Type B pancreatic cell (in vitro differentiated cells): ENCODE measurements at regions not wholly inside any gene's neighbourhood (a gene's known extent, or its start where the extent isn't known, plus 50 kb on each side); places are given as distances from the start of the nearest gene placed in this dataset.

Experiments used
- DNase-seq: peaks from one replicate; pipeline ENCODE4 v3.0.0; 2021; ENCODE audit warnings: mixed read lengths; ENCODE audit not compliant: unreplicated experiment; ENCODE audit errors: extremely low spot score
- H3K27ac Mint-ChIP-seq: 2 replicates; pipeline ENCODE4 v1.8.0; 2021; ENCODE audit warnings: mild to moderate bottlenecking, mixed read lengths
- H3K27me3 Mint-ChIP-seq: 2 replicates; pipeline ENCODE4 v1.8.0; 2021; ENCODE audit warnings: mixed read lengths
- H3K36me3 Mint-ChIP-seq: 2 replicates; pipeline ENCODE4 v1.8.0; 2021; ENCODE audit warnings: mixed read lengths
- H3K4me1 Mint-ChIP-seq: one replicate; pipeline ENCODE4 v1.8.0; 2021; ENCODE audit warnings: mixed read lengths; ENCODE audit not compliant: unreplicated experiment
- H3K4me3 Mint-ChIP-seq: 2 replicates; pipeline ENCODE4 v1.8.0; 2021; ENCODE audit warnings: mild to moderate bottlenecking, mixed read lengths
- H3K9me3 Mint-ChIP-seq: 2 replicates; pipeline ENCODE4 v1.8.0; 2021; ENCODE audit warnings: mixed read lengths
- TF ChIP-seq, protein P1 (sequence below): fragments of 200-600 bp; sonication (generic); conservative IDR thresholded peaks from 2 replicates; pipeline ENCODE4 v1.5.0; 2021; ENCODE audit warnings: antibody characterized with exemption, mild to moderate bottlenecking

DNA sequence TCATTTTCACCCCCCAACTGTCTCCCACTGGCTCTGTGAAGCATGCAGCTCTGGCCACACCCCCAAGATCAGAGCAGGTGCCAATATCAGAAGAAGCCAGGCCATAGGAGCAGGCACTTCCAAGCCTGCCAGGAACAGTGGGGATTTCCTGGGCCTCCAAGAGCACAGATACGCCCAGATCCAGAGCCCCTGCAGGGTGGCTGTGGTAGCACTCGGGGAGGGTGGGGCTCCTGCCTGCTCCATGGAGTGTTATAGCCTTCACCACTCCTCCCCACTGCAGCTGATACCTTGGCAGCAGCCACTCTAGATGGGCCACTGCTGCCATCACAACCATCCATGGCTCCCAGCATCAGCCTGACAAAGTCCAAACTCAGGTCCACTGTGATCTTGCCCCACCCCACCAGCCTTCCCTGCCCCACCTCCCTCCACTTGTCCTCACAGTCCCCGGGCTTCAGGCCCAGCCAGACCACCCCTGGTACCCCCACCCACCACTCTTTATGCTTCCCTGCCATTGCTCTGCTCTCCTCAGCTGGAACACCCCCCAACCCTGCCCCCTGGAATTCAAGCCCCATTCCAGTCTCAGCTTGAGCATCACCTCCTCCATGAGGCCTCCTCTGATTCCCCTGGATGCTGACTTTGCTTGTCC, 448.3 kb downstream of the MATN1 start:
- peaks cover 4% of the 10 kb centered on the region for H3K4me1 Mint-ChIP-seq

DNA sequence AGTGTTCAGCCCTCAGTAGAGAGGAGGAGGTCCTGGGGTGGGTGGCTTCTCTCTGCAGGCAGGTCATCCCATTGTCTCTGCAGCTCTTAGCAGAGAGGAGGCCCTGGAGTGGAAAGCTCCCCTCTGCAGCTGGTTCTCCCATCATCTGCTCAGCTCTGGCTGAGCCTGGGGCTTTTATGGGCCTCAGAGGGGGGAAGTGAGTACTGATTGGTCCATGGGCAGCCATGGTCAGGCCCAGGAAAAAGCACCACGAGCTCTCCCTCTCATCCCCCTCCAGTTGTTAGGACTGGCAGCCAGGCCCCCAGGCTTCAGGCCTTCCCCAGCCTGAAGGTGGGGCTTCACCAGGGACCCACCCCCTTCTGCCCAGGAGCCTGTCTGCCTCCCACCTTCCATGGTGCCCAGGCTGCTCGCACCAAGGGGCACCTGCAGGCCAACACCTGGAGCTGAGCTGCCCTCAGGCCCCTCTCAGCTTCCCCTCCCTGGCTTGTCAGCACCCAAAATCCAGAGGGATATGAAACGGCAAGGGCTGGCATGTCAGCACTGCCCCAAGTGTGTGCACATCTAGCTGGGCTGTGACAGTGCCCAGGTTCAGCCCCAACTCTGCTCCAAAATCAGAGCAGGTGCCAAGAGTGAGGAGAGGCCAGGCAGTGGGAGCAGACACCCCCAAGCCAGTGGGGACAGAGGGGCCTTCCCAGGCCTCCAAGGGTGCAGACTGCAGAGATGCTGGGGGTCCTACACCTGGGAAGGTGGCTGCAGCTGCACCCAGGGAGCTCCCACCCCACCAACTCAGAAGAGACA, 449.0 kb downstream of the MATN1 start:
- H3K4me3 Mint-ChIP-seq, result no peak overlapping the region
- H3K4me1 Mint-ChIP-seq, result peaks cover 4% of the 10 kb centered on the region
- TF ChIP-seq, protein P1, sequence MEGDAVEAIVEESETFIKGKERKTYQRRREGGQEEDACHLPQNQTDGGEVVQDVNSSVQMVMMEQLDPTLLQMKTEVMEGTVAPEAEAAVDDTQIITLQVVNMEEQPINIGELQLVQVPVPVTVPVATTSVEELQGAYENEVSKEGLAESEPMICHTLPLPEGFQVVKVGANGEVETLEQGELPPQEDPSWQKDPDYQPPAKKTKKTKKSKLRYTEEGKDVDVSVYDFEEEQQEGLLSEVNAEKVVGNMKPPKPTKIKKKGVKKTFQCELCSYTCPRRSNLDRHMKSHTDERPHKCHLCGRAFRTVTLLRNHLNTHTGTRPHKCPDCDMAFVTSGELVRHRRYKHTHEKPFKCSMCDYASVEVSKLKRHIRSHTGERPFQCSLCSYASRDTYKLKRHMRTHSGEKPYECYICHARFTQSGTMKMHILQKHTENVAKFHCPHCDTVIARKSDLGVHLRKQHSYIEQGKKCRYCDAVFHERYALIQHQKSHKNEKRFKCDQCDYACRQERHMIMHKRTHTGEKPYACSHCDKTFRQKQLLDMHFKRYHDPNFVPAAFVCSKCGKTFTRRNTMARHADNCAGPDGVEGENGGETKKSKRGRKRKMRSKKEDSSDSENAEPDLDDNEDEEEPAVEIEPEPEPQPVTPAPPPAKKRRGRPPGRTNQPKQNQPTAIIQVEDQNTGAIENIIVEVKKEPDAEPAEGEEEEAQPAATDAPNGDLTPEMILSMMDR, result no peak
- H3K36me3 Mint-ChIP-seq, result no peaks in the 10 kb centered on the region
- peaks cover 21% of the 10 kb centered on the region for H3K27me3 Mint-ChIP-seq
- peak; percentile 62 for DNase-seq
- H3K27ac Mint-ChIP-seq, result no peak overlapping the region
- H3K9me3 Mint-ChIP-seq, result no peaks in the 10 kb centered on the region

More for the DNA sequence above, 448.3 kb downstream of the MATN1 start:
- DNase-seq, result peak; percentile 49
- TF ChIP-seq, protein P1, result no peak
- no peaks in the 10 kb centered on the region for H3K36me3 Mint-ChIP-seq
- peaks cover 17% of the 10 kb centered on the region for H3K27me3 Mint-ChIP-seq
- H3K4me3 Mint-ChIP-seq, result no peak overlapping the region
- no peak overlapping the region for H3K27ac Mint-ChIP-seq
- no peaks in the 10 kb centered on the region for H3K9me3 Mint-ChIP-seq

DNA sequence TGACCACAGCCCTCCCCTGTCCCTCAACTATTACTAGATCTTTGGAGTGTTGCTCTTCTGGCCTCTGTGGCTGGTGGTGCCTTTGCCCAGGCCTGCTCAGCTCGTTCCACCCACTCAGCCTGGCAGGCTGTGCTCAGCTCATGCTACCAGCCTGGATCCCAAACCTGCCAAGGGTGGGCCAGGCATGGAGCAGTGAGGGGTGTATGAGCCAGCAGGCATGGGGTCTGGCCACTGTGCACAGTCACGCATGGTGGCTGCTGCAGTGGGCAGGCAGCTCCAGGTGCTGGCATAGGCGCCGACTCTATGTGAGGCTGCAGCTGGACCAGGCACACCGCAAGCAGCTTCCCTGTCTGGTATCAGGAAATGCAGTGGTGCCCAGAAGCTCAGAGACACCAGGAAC, 449.9 kb downstream of the MATN1 start:
- H3K4me3 Mint-ChIP-seq, result no peak overlapping the region
- TF ChIP-seq, protein P1, result no peak
- peaks cover 4% of the 10 kb centered on the region for H3K4me1 Mint-ChIP-seq
- peak; percentile 62 for DNase-seq
- H3K9me3 Mint-ChIP-seq, result no peaks in the 10 kb centered on the region
- no peaks in the 10 kb centered on the region for H3K36me3 Mint-ChIP-seq
- no peak overlapping the region for H3K27ac Mint-ChIP-seq
- H3K27me3 Mint-ChIP-seq, result peaks cover 29% of the 10 kb centered on the region

DNA sequence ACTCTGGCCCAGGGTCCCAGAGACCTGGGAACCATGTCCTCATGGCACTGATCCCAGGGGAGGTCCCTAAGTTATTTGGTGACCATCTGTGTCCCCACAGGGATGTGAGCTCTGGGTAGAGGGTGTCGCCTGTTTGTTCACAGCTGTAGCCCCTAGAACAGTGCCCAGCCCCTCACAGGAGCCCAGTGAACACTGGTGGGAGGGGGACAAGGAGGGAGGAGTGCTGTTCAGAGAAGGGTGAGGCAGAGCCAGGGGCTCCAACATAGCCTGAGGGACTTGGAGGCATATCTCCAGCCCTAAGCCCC, 450.4 kb downstream of the MATN1 start:
- Mint-ChIP-seq H3K9me3 (no peaks in the 10 kb centered on the region), H3K36me3 (no peaks in the 10 kb centered on the region), H3K4me3 (no peak overlapping the region), H3K4me1 (peaks cover 4% of the 10 kb centered on the region), H3K27ac (no peak overlapping the region), H3K27me3 (peaks cover 34% of the 10 kb centered on the region)
- peak; percentile 49 for DNase-seq
- TF ChIP-seq, protein P1, result no peak

DNA sequence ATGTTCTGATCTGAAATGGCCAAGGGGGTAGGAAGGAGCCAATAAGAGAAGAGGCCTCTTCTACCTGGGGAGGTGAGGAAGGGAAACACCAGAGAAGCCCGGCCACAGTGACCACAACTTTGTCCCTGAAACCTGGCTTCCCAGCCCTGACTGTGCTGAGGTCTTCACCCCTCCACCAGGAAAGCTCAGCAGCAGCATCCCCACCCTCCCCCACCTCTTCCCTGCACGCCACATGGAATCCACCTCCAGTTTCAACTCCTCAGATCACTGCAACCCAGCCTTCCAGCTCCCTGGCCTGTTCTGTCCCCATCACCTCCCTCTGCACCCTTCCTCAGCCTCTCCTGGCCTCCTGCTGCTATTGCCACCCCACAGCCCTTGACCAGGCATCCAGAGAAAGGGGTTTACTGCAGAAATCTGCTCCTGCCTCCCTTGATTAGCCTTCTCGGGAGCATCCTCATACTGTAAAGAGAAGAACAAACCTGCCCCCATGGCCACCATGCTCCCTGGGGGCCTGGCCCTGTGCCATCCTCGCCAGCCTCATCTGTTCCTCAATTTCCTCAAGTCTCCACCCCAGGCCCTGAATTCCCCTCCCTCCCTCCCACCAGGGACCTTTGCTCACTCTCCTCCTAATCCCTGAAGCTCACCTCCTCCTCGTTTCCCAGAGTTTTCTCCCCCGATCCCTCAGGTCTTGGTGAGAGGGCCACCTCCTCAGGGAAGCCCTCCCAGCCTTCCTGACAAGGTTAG, 450.9 kb downstream of the MATN1 start:
- H3K27ac Mint-ChIP-seq, result no peak overlapping the region
- peak; percentile 40 for DNase-seq
- TF ChIP-seq, protein P1, result no peak

More for the DNA sequence above, 450.9 kb downstream of the MATN1 start:
- no peaks in the 10 kb centered on the region for H3K36me3 Mint-ChIP-seq
- H3K4me3 Mint-ChIP-seq, result no peak overlapping the region
- H3K4me1 Mint-ChIP-seq, result peaks cover 4% of the 10 kb centered on the region
- peaks cover 35% of the 10 kb centered on the region for H3K27me3 Mint-ChIP-seq
- H3K9me3 Mint-ChIP-seq, result no peaks in the 10 kb centered on the region
